K562 (cell line): ENCODE measurements at regions not wholly inside any gene's neighbourhood (a gene's known extent, or its start where the extent isn't known, plus 50 kb on each side); places are given as distances from the start of the nearest gene placed in this dataset.

ENCODE experiments used
- ARHGAP35 ChIP-seq: fragments of 450-650 bp; IDR thresholded peaks from 2 replicates; pipeline ENCODE4 v1.6.1; 2018; ENCODE audit not compliant: partially characterized antibody
- FOS ChIP-seq: IDR thresholded peaks from 3 replicates; pipeline ENCODE4 v1.6.1; 2011; ENCODE audit not compliant: insufficient read length; ENCODE audit errors: extremely low read depth
- HCFC1 ChIP-seq: IDR thresholded peaks from 2 replicates; pipeline ENCODE4 v1.6.1; 2012; ENCODE audit warnings: low read depth, low read length, improper control_type of control experiment
- KHSRP ChIP-seq: fragments of 450-650 bp; IDR thresholded peaks from 2 replicates; pipeline ENCODE4 v1.6.1; 2017
- NFXL1 ChIP-seq: fragments of 450-650 bp; formaldehyde crosslinking; IDR thresholded peaks from 2 replicates; pipeline ENCODE4 v1.4.0; 2021; ENCODE audit warnings: mild to moderate bottlenecking
- POLR2A ChIP-seq: fragments of 450-650 bp; conservative IDR thresholded peaks from 2 replicates; pipeline ENCODE4 v1.6.1; 2016
- SIX5 ChIP-seq, 2 experiments: IDR thresholded peaks; 2 replicates each; pipeline ENCODE4 v1.6.1; 2011; ENCODE audit warnings: low read length in 2 of 2, borderline replicate concordance in 1 of 2, low read depth in 1 of 2, mild to moderate bottlenecking in 1 of 2, moderate library complexity in 1 of 2; ENCODE audit not compliant: insufficient read depth in 1 of 2
- SREBF2 ChIP-seq: sonication (generic); formaldehyde crosslinking; IDR thresholded peaks from 2 replicates; pipeline ENCODE4 v1.4.0; 2020; ENCODE audit warnings: mild to moderate bottlenecking, missing genetic modification reagents
- TAF1 ChIP-seq: IDR thresholded peaks from 2 replicates; pipeline ENCODE4 v1.6.1; 2011; ENCODE audit warnings: mild to moderate bottlenecking, low read length, moderate library complexity; ENCODE audit not compliant: insufficient read depth, control insufficient read depth, severe bottlenecking; ENCODE audit errors: extremely low read depth
- TBL1XR1 ChIP-seq, 2 experiments: IDR thresholded peaks; 2 replicates each; pipeline ENCODE4 v1.6.1; 2012; ENCODE audit warnings: improper control_type of control experiment in 2 of 2, low read length in 2 of 2, mild to moderate bottlenecking in 1 of 2
- USF2 ChIP-seq: sonication (generic); formaldehyde crosslinking; IDR thresholded peaks from 2 replicates; pipeline ENCODE4 v1.5.0; 2020; ENCODE audit warnings: missing genetic modification reagents
- ZBTB40 ChIP-seq, 2 experiments: fragments of 450-650 bp in 1 of 2; sonication (generic) in 1 of 2; formaldehyde crosslinking in 1 of 2; IDR thresholded peaks; 2 replicates each; pipeline versions ENCODE4 v1.7.1 to v1.9.0; 2016 to 2022; ENCODE audit warnings: inconsistent platforms in 1 of 2, mild to moderate bottlenecking in 1 of 2, missing genetic modification reagents in 1 of 2
- ZNF24 ChIP-seq: fragments of 450-650 bp; IDR thresholded peaks from 2 replicates; pipeline ENCODE4 v1.6.1; 2016
- ZNF699 ChIP-seq: fragments of 250-450 bp; sonication (Bioruptor Pico); IDR thresholded peaks from 2 replicates; pipeline ENCODE4 v1.8.0; 2021; ENCODE audit warnings: mild to moderate bottlenecking, moderate library complexity; ENCODE audit not compliant: insufficient replicate concordance

GRCh38 chr7:46198701-46199100, 277.6 kb upstream of the IGFBP3 start:
- TF ChIP-seq ZNF699 (CRISPR knock-in tag) (no peak), POLR2A (no peak), USF2 (no peak), TBL1XR1 (IDR thresholded peaks at IDR 0.05; ENCODE audit: low read length in 2 of 2) (no peak), NFXL1 (no peak), KHSRP (no peak), HCFC1 (no peak), FOS (no peak), ARHGAP35 (no peak), ZNF24 (no peak), TAF1 (no peak), SREBF2 (CRISPR knock-in tag) (no peak), ZBTB40 (IDR thresholded peaks at IDR 0.05) (no peak), ZBTB40 (CRISPR knock-in tag; IDR thresholded peaks at IDR 0.05) (no peak), SIX5 (IDR thresholded peaks at IDR 0.05; ENCODE audit: borderline replicate concordance in 1 of 2, insufficient read depth in 1 of 2, low read depth in 1 of 2, low read length in 2 of 2) (no peak)
